Right lobe of liver (tissue), 4 donors: ENCODE measurements at regions not wholly inside any gene's neighbourhood (a gene's known extent, or its start where the extent isn't known, plus 50 kb on each side); places are given as distances from the start of the nearest gene placed in this dataset.

Experiments used
- CTCF ChIP-seq, 4 donors: fragments of 200-600 bp in 3 of 4; fragments of 450-650 bp in 1 of 4; IDR thresholded peaks; one replicate each; pipeline versions ENCODE4 v1.5.1 to v1.8.0; 2016 to 2022; ENCODE audit warnings: antibody characterized with exemption in 4 of 4, mild to moderate bottlenecking in 2 of 4
- POLR2A ChIP-seq: fragments of 450-650 bp; IDR thresholded peaks from one replicate; pipeline ENCODE4 v1.6.1; 2017; ENCODE audit warnings: antibody characterized with exemption, mild to moderate bottlenecking
- donor health status: DM: no; HTN: no; CAD: no.
- donor health status: DM: no; HTN: no; CAD: no.
- donor health status: DM: no; HTN: yes; CAD: no.

- no peak for TF ChIP-seq CTCF (IDR thresholded peaks at IDR 0.05)
- TF ChIP-seq POLR2A = no peak
Measured at GRCh38 chr2:22530131-22530530, 854.8 kb upstream of the KLHL29 start.
